H1 (cell line): ENCODE measurements at regions not wholly inside any gene's neighbourhood (a gene's known extent, or its start where the extent isn't known, plus 50 kb on each side); places are given as distances from the start of the nearest gene placed in this dataset.

Source experiments
- BACH1 ChIP-seq: IDR thresholded peaks from 2 replicates; pipeline ENCODE4 v1.6.1; 2012; ENCODE audit warnings: low read length, improper control_type of control experiment
- CREB1 ChIP-seq: IDR thresholded peaks from 2 replicates; pipeline ENCODE4 v1.6.1; 2012; ENCODE audit warnings: inconsistent platforms
- MAFK ChIP-seq: IDR thresholded peaks from 2 replicates; pipeline ENCODE4 v1.6.1; 2012; ENCODE audit warnings: low read depth, mild to moderate bottlenecking, improper control_type of control experiment, low read length
- POLR2AphosphoS5 ChIP-seq: IDR thresholded peaks from 2 replicates; pipeline ENCODE4 v1.6.1; 2011; ENCODE audit warnings: low read depth, low read length
- RBBP5 ChIP-seq: IDR thresholded peaks from 2 replicates; pipeline ENCODE4 v1.7.1; 2012; ENCODE audit warnings: low read depth, mild to moderate bottlenecking, inconsistent platforms, low read length, moderate library complexity, borderline replicate concordance
- SP1 ChIP-seq: IDR thresholded peaks from 2 replicates; pipeline ENCODE4 v1.6.1; 2011; ENCODE audit warnings: low read depth, low read length
- TF ChIP-seq, protein P1 (sequence below): fragments of 300-600 bp; sonication (generic); IDR thresholded peaks from 2 replicates; pipeline ENCODE4 v1.7.1; 2012; ENCODE audit warnings: low read length, moderate library complexity, mild to moderate bottlenecking, inconsistent platforms; ENCODE audit not compliant: insufficient replicate concordance

GRCh38 chr3:106130384-106131198 lies 261.8 kb upstream of the CBLB start (continued):
- TF ChIP-seq CREB1 (no peak), SP1 (no peak), RBBP5 (no peak), BACH1 (no peak), POLR2AphosphoS5 (no peak), MAFK (no peak)
- TF ChIP-seq, protein P1, sequence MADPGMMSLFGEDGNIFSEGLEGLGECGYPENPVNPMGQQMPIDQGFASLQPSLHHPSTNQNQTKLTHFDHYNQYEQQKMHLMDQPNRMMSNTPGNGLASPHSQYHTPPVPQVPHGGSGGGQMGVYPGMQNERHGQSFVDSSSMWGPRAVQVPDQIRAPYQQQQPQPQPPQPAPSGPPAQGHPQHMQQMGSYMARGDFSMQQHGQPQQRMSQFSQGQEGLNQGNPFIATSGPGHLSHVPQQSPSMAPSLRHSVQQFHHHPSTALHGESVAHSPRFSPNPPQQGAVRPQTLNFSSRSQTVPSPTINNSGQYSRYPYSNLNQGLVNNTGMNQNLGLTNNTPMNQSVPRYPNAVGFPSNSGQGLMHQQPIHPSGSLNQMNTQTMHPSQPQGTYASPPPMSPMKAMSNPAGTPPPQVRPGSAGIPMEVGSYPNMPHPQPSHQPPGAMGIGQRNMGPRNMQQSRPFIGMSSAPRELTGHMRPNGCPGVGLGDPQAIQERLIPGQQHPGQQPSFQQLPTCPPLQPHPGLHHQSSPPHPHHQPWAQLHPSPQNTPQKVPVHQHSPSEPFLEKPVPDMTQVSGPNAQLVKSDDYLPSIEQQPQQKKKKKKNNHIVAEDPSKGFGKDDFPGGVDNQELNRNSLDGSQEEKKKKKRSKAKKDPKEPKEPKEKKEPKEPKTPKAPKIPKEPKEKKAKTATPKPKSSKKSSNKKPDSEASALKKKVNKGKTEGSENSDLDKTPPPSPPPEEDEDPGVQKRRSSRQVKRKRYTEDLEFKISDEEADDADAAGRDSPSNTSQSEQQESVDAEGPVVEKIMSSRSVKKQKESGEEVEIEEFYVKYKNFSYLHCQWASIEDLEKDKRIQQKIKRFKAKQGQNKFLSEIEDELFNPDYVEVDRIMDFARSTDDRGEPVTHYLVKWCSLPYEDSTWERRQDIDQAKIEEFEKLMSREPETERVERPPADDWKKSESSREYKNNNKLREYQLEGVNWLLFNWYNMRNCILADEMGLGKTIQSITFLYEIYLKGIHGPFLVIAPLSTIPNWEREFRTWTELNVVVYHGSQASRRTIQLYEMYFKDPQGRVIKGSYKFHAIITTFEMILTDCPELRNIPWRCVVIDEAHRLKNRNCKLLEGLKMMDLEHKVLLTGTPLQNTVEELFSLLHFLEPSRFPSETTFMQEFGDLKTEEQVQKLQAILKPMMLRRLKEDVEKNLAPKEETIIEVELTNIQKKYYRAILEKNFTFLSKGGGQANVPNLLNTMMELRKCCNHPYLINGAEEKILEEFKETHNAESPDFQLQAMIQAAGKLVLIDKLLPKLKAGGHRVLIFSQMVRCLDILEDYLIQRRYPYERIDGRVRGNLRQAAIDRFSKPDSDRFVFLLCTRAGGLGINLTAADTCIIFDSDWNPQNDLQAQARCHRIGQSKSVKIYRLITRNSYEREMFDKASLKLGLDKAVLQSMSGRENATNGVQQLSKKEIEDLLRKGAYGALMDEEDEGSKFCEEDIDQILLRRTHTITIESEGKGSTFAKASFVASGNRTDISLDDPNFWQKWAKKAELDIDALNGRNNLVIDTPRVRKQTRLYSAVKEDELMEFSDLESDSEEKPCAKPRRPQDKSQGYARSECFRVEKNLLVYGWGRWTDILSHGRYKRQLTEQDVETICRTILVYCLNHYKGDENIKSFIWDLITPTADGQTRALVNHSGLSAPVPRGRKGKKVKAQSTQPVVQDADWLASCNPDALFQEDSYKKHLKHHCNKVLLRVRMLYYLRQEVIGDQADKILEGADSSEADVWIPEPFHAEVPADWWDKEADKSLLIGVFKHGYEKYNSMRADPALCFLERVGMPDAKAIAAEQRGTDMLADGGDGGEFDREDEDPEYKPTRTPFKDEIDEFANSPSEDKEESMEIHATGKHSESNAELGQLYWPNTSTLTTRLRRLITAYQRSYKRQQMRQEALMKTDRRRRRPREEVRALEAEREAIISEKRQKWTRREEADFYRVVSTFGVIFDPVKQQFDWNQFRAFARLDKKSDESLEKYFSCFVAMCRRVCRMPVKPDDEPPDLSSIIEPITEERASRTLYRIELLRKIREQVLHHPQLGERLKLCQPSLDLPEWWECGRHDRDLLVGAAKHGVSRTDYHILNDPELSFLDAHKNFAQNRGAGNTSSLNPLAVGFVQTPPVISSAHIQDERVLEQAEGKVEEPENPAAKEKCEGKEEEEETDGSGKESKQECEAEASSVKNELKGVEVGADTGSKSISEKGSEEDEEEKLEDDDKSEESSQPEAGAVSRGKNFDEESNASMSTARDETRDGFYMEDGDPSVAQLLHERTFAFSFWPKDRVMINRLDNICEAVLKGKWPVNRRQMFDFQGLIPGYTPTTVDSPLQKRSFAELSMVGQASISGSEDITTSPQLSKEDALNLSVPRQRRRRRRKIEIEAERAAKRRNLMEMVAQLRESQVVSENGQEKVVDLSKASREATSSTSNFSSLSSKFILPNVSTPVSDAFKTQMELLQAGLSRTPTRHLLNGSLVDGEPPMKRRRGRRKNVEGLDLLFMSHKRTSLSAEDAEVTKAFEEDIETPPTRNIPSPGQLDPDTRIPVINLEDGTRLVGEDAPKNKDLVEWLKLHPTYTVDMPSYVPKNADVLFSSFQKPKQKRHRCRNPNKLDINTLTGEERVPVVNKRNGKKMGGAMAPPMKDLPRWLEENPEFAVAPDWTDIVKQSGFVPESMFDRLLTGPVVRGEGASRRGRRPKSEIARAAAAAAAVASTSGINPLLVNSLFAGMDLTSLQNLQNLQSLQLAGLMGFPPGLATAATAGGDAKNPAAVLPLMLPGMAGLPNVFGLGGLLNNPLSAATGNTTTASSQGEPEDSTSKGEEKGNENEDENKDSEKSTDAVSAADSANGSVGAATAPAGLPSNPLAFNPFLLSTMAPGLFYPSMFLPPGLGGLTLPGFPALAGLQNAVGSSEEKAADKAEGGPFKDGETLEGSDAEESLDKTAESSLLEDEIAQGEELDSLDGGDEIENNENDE: no peak
